Sigmoid colon (tissue), 6 donors: ENCODE measurements at regions not wholly inside any gene's neighbourhood (a gene's known extent, or its start where the extent isn't known, plus 50 kb on each side); places are given as distances from the start of the nearest gene placed in this dataset.

ENCODE experiments used
- DNase-seq: peaks from one replicate; pipeline ENCODE4 v3.0.0-alpha.2; 2019
- H3K27ac ChIP-seq, 4 donors: fragments of 200-600 bp; sonication (generic); one replicate each; pipeline ENCODE4 v1.5.1; 2016 to 2019; ENCODE audit warnings: mild to moderate bottlenecking in 1 of 4
- H3K27me3 ChIP-seq, 3 donors: fragments of 200-600 bp; sonication (generic); one replicate each; pipeline ENCODE4 v1.5.1; 2019; ENCODE audit warnings: mild to moderate bottlenecking in 1 of 3
- H3K36me3 ChIP-seq, 4 donors: fragments of 200-600 bp; sonication (generic); one replicate each; pipeline ENCODE4 v1.5.1; 2016 to 2019
- H3K4me1 ChIP-seq, 4 donors: fragments of 200-600 bp; sonication (generic); one replicate each; pipeline ENCODE4 v1.5.1; 2017 to 2019
- H3K4me3 ChIP-seq, 4 donors: fragments of 200-600 bp; sonication (generic); one replicate each; pipeline ENCODE4 v1.5.1; 2017 to 2019; ENCODE audit warnings: mild to moderate bottlenecking in 2 of 4, moderate library complexity in 1 of 4
- H3K9me3 ChIP-seq, 4 donors: fragments of 200-600 bp in 3 of 4; sonication (generic) in 3 of 4; one replicate each; pipeline versions ENCODE4 v1.5.1 to v1.6.1; 2013 to 2019
- EP300 ChIP-seq, 4 donors: sonication (generic); formaldehyde crosslinking; IDR thresholded peaks; one replicate each; pipeline ENCODE4 v1.6.1; 2017; ENCODE audit warnings: antibody characterized with exemption in 4 of 4
- POLR2A ChIP-seq, 2 donors: fragments of 450-650 bp; IDR thresholded peaks; one replicate each; pipeline ENCODE4 v1.6.1; 2016; ENCODE audit warnings: antibody characterized with exemption in 2 of 2, mild to moderate bottlenecking in 2 of 2, moderate library complexity in 2 of 2
- POLR2AphosphoS5 ChIP-seq, 4 donors: sonication (generic); formaldehyde crosslinking; IDR thresholded peaks; one replicate each; pipeline ENCODE4 v1.6.1; 2017; ENCODE audit warnings: antibody characterized with exemption in 4 of 4
- WGBS, 2 donors: extraction: QIAGEN DNeasy Blood & Tissue Kit; methylation state at CpG; one replicate each; pipeline ENCODE4 v1.1.7; 2013; 5-methylcytosine and 5-hydroxymethylcytosine counted together
- intact Hi-C: fragments of 100-400 bp; cut with DNase I; formaldehyde crosslinking; loops from one replicate; pipeline ENCODE4 v1.15.1; 2023
- TF ChIP-seq, protein P1 (sequence below), 4 experiments: fragments of 450-650 bp in 3 of 4; fragments of 200-600 bp in 1 of 4; IDR thresholded peaks; one replicate each; pipeline ENCODE4 v1.5.1; 2016 to 2019; ENCODE audit warnings: antibody characterized with exemption in 4 of 4, mild to moderate bottlenecking in 3 of 4, moderate library complexity in 2 of 4
- donor health status: healthy with polysubstance abuse.
- donor health status: healthy.

- TF ChIP-seq, protein P1, sequence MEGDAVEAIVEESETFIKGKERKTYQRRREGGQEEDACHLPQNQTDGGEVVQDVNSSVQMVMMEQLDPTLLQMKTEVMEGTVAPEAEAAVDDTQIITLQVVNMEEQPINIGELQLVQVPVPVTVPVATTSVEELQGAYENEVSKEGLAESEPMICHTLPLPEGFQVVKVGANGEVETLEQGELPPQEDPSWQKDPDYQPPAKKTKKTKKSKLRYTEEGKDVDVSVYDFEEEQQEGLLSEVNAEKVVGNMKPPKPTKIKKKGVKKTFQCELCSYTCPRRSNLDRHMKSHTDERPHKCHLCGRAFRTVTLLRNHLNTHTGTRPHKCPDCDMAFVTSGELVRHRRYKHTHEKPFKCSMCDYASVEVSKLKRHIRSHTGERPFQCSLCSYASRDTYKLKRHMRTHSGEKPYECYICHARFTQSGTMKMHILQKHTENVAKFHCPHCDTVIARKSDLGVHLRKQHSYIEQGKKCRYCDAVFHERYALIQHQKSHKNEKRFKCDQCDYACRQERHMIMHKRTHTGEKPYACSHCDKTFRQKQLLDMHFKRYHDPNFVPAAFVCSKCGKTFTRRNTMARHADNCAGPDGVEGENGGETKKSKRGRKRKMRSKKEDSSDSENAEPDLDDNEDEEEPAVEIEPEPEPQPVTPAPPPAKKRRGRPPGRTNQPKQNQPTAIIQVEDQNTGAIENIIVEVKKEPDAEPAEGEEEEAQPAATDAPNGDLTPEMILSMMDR (IDR thresholded peaks at IDR 0.05), result no peak
- TF ChIP-seq EP300 (IDR thresholded peaks at IDR 0.05) (no peak), POLR2AphosphoS5 (IDR thresholded peaks at IDR 0.05) (no peak), POLR2A (IDR thresholded peaks at IDR 0.05) (no peak)
- Histone ChIP-seq H3K27ac (no peak overlapping the region), H3K9me3 (no peaks in the 10 kb centered on the region), H3K4me1 (peaks cover 0 to 3% (median 0%) of the 10 kb centered on the region in 4 donors), H3K36me3 (no peaks in the 10 kb centered on the region), H3K27me3 (peaks cover 0 to 26% (median 0%) of the 10 kb centered on the region in 3 donors), H3K4me3 (no peak overlapping the region)
- WGBS, 2 donors, result 57 to 65% methylated on average over 9 of the region's 9 CpGs
- DNase-seq, result no peak
- intact Hi-C loops, result no loop called here
Measured at GRCh38 chr16:16871196-16871595, 492.3 kb downstream of the NPIPA7 start.

GRCh38 chr16:16877061-16877460, 498.1 kb downstream of the NPIPA7 start:
- no peaks in the 10 kb centered on the region for H3K36me3 ChIP-seq
- no peak overlapping the region for H3K4me3 ChIP-seq
- no peak overlapping the region for H3K27ac ChIP-seq
- intact Hi-C loops, result no loop called here
- WGBS, 2 donors, result 88 to 89% methylated on average over 2 of the region's 2 CpGs
- H3K4me1 ChIP-seq, result no peaks in the 10 kb centered on the region
- DNase-seq, result no peak
- H3K9me3 ChIP-seq, result peaks cover 0 to 3% (median 0%) of the 10 kb centered on the region in 4 donors
- H3K27me3 ChIP-seq, result peaks cover 0 to 17% (median 0%) of the 10 kb centered on the region in 3 donors
- TF ChIP-seq, protein P1 (IDR thresholded peaks at IDR 0.05), result no peak
- TF ChIP-seq EP300 (IDR thresholded peaks at IDR 0.05), result no peak

DNA sequence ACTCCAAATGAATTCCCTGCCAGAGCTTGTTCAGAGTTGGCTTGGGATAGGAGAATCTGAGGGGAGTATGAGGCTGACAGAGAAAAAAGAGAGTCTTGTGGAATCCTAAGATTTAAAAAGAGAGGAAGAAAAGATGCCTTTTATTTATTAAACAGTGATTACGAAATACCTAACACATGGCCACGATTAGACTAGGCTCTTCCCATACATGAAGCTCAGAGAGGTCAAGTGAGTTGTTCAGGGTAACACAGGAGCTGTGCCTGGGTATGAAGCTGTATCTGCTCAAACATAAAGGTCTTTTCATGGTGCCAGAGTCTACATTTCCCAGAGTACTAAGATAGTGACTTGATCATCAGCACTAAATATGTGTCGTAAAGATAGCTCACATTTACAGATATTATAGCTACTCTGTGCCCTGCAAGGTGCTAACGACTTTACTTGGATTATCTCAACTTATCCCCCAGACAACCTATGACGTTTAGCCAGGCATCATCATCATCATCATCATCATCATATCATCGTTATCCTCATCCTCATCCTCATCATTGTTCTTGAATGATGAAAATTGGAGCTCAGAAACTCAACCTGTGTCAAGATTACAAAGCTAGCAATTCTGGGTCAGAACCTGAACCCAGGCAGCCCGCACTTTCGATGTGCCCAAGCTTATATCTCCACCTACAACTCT, 500.8 kb downstream of the NPIPA7 start:
- Histone ChIP-seq H3K27me3 (no peaks in the 10 kb centered on the region), H3K27ac (no peak overlapping the region), H3K9me3 (peaks cover 0 to 3% (median 0%) of the 10 kb centered on the region in 4 donors), H3K4me3 (no peak overlapping the region), H3K4me1 (no peaks in the 10 kb centered on the region), H3K36me3 (no peaks in the 10 kb centered on the region)
- intact Hi-C loops, result no loop called here
- no peak for DNase-seq
- no peak for TF ChIP-seq EP300 (IDR thresholded peaks at IDR 0.05)
- TF ChIP-seq POLR2AphosphoS5 (IDR thresholded peaks at IDR 0.05), result no peak
- TF ChIP-seq, protein P1 (IDR thresholded peaks at IDR 0.05), result no peak
- no peak for TF ChIP-seq POLR2A (IDR thresholded peaks at IDR 0.05)
- WGBS, 2 donors, result 49 to 81% methylated on average over 8 of the region's 8 CpGs

- no peak for DNase-seq
- H3K4me1 ChIP-seq, result no peaks in the 10 kb centered on the region
- no peak overlapping the region for H3K4me3 ChIP-seq
- no peaks in the 10 kb centered on the region for H3K36me3 ChIP-seq
- 73 to 74% methylated on average over 7 of the region's 7 CpGs for WGBS, 2 donors
- TF ChIP-seq, protein P1 (IDR thresholded peaks at IDR 0.05), result no peak
- TF ChIP-seq POLR2A (IDR thresholded peaks at IDR 0.05) (no peak), POLR2AphosphoS5 (IDR thresholded peaks at IDR 0.05) (no peak), EP300 (IDR thresholded peaks at IDR 0.05) (no peak)
- H3K27ac ChIP-seq, result no peak overlapping the region
- intact Hi-C loops, result no loop called here
- no peaks in the 10 kb centered on the region for H3K27me3 ChIP-seq
- peaks cover 0 to 3% (median 0%) of the 10 kb centered on the region in 4 donors for H3K9me3 ChIP-seq
Measured at GRCh38 chr16:16881814-16882213, 502.9 kb downstream of the NPIPA7 start.

DNA sequence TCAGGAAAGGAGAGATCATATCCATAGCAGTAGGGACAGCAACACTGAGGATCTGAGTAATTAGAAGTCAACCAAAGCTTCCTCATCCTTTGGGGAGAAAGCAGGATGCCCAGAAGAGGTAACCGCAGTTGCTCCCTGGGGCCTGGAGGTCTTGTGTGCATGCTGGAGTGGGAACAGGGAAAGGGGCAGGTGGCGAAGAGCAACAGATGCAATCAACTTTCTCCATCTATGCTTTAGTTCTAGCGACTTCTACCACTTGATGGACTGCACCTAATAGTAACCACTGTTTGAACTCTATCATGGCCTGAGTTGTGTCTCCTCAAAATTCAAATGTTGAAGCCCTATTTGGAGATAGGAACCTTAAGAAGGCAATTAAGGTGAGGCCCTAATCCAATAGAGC, 503.8 kb downstream of the NPIPA7 start:
- Histone ChIP-seq H3K27me3 (no peaks in the 10 kb centered on the region), H3K9me3 (no peaks in the 10 kb centered on the region), H3K4me1 (no peaks in the 10 kb centered on the region), H3K4me3 (no peak overlapping the region), H3K27ac (no peak overlapping the region), H3K36me3 (no peaks in the 10 kb centered on the region)
- intact Hi-C loops, result no loop called here
- TF ChIP-seq POLR2A (IDR thresholded peaks at IDR 0.05), result no peak
- no peak for TF ChIP-seq POLR2AphosphoS5 (IDR thresholded peaks at IDR 0.05)
- TF ChIP-seq, protein P1 (IDR thresholded peaks at IDR 0.05), result no peak
- no peak for TF ChIP-seq EP300 (IDR thresholded peaks at IDR 0.05)
- 87 to 89% methylated on average over 3 of the region's 3 CpGs for WGBS, 2 donors
- no peak for DNase-seq
